ENCODE measurements at regions not wholly inside any gene's neighbourhood (a gene's known extent, or its start where the extent isn't known, plus 50 kb on each side); places are given as distances from the start of the nearest gene placed in this dataset.

GRCh38 chr3:38969317-38970235, 82.2 kb downstream of the SCN11A start:
- Histone ChIP-seq H3K9me3 (no peaks in the 10 kb centered on the region), H3K4me1 (ENCODE audit: low read depth) (no peaks in the 10 kb centered on the region), H3K4me3 (no peak overlapping the region), H3K36me3 (ENCODE audit: low read depth) (no peaks in the 10 kb centered on the region)
- ATAC-seq (no peak), DNase-seq (no peak)
- no peak for TF ChIP-seq CTCF (IDR thresholded peaks at IDR 0.05)
- intact Hi-C loops (cut with DNase I, micrococcal nuclease), result no loop called here

GRCh38 chr3:38968891-38969290, 82.9 kb downstream of the SCN11A start:
- TF ChIP-seq CTCF (IDR thresholded peaks at IDR 0.05), result no peak
- ATAC-seq (no peak), DNase-seq (no peak)
- intact Hi-C loops (cut with DNase I, micrococcal nuclease), result no loop called here
- no peak overlapping the region for H3K4me3 ChIP-seq
- no peaks in the 10 kb centered on the region for H3K36me3 ChIP-seq (ENCODE audit: low read depth)
- no peaks in the 10 kb centered on the region for H3K9me3 ChIP-seq
- no peaks in the 10 kb centered on the region for H3K4me1 ChIP-seq (ENCODE audit: low read depth)

- Histone ChIP-seq H3K4me1 (ENCODE audit: low read depth) (no peaks in the 10 kb centered on the region), H3K4me3 (no peak overlapping the region), H3K9me3 (no peaks in the 10 kb centered on the region), H3K36me3 (ENCODE audit: low read depth) (no peaks in the 10 kb centered on the region)
- intact Hi-C loops (cut with DNase I, micrococcal nuclease), result no loop called here
- ATAC-seq (no peak), DNase-seq (no peak)
- TF ChIP-seq CTCF (IDR thresholded peaks at IDR 0.05), result no peak
Measured at GRCh38 chr3:38968403-38968802, 83.3 kb downstream of the SCN11A start.

- ATAC-seq (no peak), DNase-seq (no peak)
- H3K4me1 ChIP-seq (ENCODE audit: low read depth), result no peaks in the 10 kb centered on the region
- no peak for TF ChIP-seq CTCF (IDR thresholded peaks at IDR 0.05)
- no peaks in the 10 kb centered on the region for H3K9me3 ChIP-seq
- intact Hi-C loops (cut with DNase I, micrococcal nuclease), result no loop called here
- H3K36me3 ChIP-seq (ENCODE audit: low read depth), result no peaks in the 10 kb centered on the region
- H3K4me3 ChIP-seq, result no peak overlapping the region
Measured at GRCh38 chr3:38967693-38967989, 84.1 kb downstream of the SCN11A start.

- H3K36me3 ChIP-seq (ENCODE audit: low read depth), result no peaks in the 10 kb centered on the region
- DNase-seq, result no peak
- H3K4me1 ChIP-seq (ENCODE audit: low read depth), result no peaks in the 10 kb centered on the region
- ATAC-seq, result no peak
- intact Hi-C loops (cut with DNase I, micrococcal nuclease), result no loop called here
- no peaks in the 10 kb centered on the region for H3K9me3 ChIP-seq
- TF ChIP-seq CTCF (IDR thresholded peaks at IDR 0.05), result no peak
- no peak overlapping the region for H3K4me3 ChIP-seq
Measured at GRCh38 chr3:38966811-38967692, 84.7 kb downstream of the SCN11A start.
